H1 (cell line): ENCODE measurements at regions not wholly inside any gene's neighbourhood (a gene's known extent, or its start where the extent isn't known, plus 50 kb on each side); places are given as distances from the start of the nearest gene placed in this dataset.

Source experiments
- CTCF ChIA-PET: fragments of 300-600 bp; sonication (Branson Sonifier 250); formaldehyde crosslinking; loops from one replicate; lab custom pipeline; 2021; ENCODE audit not compliant: partially characterized antibody; lab: Charles Lee
- POLR2A ChIA-PET: fragments of 300-600 bp; sonication (Branson Sonifier 250); formaldehyde crosslinking; loops from one replicate; lab custom pipeline; 2021; ENCODE audit warnings: inconsistent platforms; ENCODE audit not compliant: partially characterized antibody; lab: Charles Lee
- DNase-seq, 2 experiments: peaks; one replicate each; pipeline versions ENCODE4 v3.0.0 to v3.0.0-alpha.2; 2010 to 2022; ENCODE audit warnings: low spot score in 2 of 2, low read depth in 1 of 2, mixed read lengths in 1 of 2
- FAIRE-seq: peaks from 2 replicates; lab custom pipeline; 2011; peaks lifted over from hg19 to GRCh38; lab: Jason Lieb, UNC
- H2AFZ ChIP-seq: 2 replicates; pipeline ENCODE4 v1.8.1; 2012; ENCODE audit warnings: low read length, inconsistent platforms
- H2AK5ac ChIP-seq: 2 replicates; pipeline ENCODE4 v1.6.1; 2013; ENCODE audit warnings: low read depth, low read length
- H2BK120ac ChIP-seq: replicated peaks from 2 replicates; pipeline ENCODE3; 2013; ENCODE audit warnings: low read depth, low read length, inconsistent platforms
- H2BK12ac ChIP-seq: 2 replicates; pipeline ENCODE4 v1.6.1; 2013; ENCODE audit warnings: low read depth, low read length
- H2BK15ac ChIP-seq: 2 replicates; pipeline ENCODE4 v1.6.1; 2013; ENCODE audit warnings: low read length
- H2BK20ac ChIP-seq: 2 replicates; pipeline ENCODE4 v1.6.1; 2013; ENCODE audit warnings: low read length
- H2BK5ac ChIP-seq: 2 replicates; pipeline ENCODE4 v1.6.1; 2013; ENCODE audit warnings: low read depth, low read length
- H3K14ac ChIP-seq: 2 replicates; pipeline ENCODE4 v1.6.1; 2013; ENCODE audit warnings: inconsistent platforms; ENCODE audit not compliant: insufficient read length
- H3K18ac ChIP-seq: 2 replicates; pipeline ENCODE4 v1.6.1; 2013; ENCODE audit warnings: low read length; ENCODE audit errors: extremely low read depth
- H3K23ac ChIP-seq: 2 replicates; pipeline ENCODE4 v1.6.1; 2013; ENCODE audit warnings: inconsistent platforms; ENCODE audit not compliant: insufficient read length
- H3K23me2 ChIP-seq: 2 replicates; pipeline ENCODE4 v1.6.1; 2013; ENCODE audit warnings: low read depth, low read length
- H3K27ac ChIP-seq: 2 replicates; pipeline ENCODE4 v1.6.1; 2011; ENCODE audit warnings: low read depth, low read length, inconsistent platforms
- H3K27me3 ChIP-seq, 4 experiments: replicated peaks in 1 of 4; 1 replicate in 1 of 4; 2 replicates in 3 of 4; pipeline versions ENCODE4 v1.6.1 to v1.8.1; 2011 to 2013; ENCODE audit warnings: low read length in 3 of 4, mild to moderate bottlenecking in 3 of 4, inconsistent platforms in 2 of 4, mixed read lengths in 2 of 4, moderate library complexity in 1 of 4; ENCODE audit not compliant: control insufficient read depth in 3 of 4, insufficient read depth in 3 of 4; ENCODE audit errors: extremely low read depth in 1 of 4
- H3K36me3 ChIP-seq, 4 experiments: 2 replicates each; pipeline versions ENCODE4 v1.6.1 to v1.8.1; 2011 to 2013; ENCODE audit warnings: mild to moderate bottlenecking in 4 of 4, low read length in 3 of 4, moderate library complexity in 2 of 4, control low read depth in 1 of 4, inconsistent platforms in 1 of 4; ENCODE audit not compliant: insufficient read depth in 4 of 4, control insufficient read depth in 2 of 4
- H3K4ac ChIP-seq: replicated peaks from 2 replicates; pipeline ENCODE3; 2013; ENCODE audit warnings: low read length, low read depth, mixed read lengths, inconsistent platforms; ENCODE audit not compliant: insufficient read length
- H3K4me1 ChIP-seq, 4 experiments: replicated peaks in 1 of 4; 1 replicate in 1 of 4; 2 replicates in 3 of 4; pipeline versions ENCODE4 v1.6.1 to v1.8.1; 2011 to 2013; ENCODE audit warnings: low read length in 3 of 4, inconsistent platforms in 2 of 4, mixed read lengths in 1 of 4; ENCODE audit not compliant: insufficient read depth in 4 of 4, control insufficient read depth in 3 of 4
- H3K4me2 ChIP-seq, 2 experiments: 2 replicates each; pipeline versions ENCODE4 v1.6.1 to v1.8.1; 2011 to 2013; ENCODE audit warnings: low read depth in 2 of 2, low read length in 2 of 2, control low read depth in 1 of 2, inconsistent platforms in 1 of 2, mild to moderate bottlenecking in 1 of 2; ENCODE audit not compliant: insufficient read depth in 1 of 2
- H3K4me3 ChIP-seq, 4 experiments: fragments of 200-600, 300-600 bp in 1 of 4; sonication (generic), shearing (Covaris generic), sonication (Bioruptor Twin) in 1 of 4; 2 replicates each; pipeline versions ENCODE4 v1.5.1 to v1.8.1; 2011 to 2016; ENCODE audit warnings: low read length in 4 of 4, low read depth in 3 of 4, control low read depth in 2 of 4, inconsistent platforms in 2 of 4, mild to moderate bottlenecking in 2 of 4, mixed read lengths in 1 of 4, moderate library complexity in 1 of 4; ENCODE audit not compliant: insufficient read depth in 2 of 4; ENCODE audit errors: extremely low read depth in 1 of 4
- H3K56ac ChIP-seq: replicated peaks from 2 replicates; pipeline ENCODE3; 2013; ENCODE audit warnings: low read depth, mild to moderate bottlenecking, mixed read lengths, low read length, inconsistent platforms; ENCODE audit not compliant: insufficient read length
- H3K79me1 ChIP-seq: 2 replicates; pipeline ENCODE4 v1.6.1; 2013; ENCODE audit warnings: low read depth, low read length, control low read depth
- H3K79me2 ChIP-seq, 2 experiments: 2 replicates each; pipeline versions ENCODE4 v1.6.1 to v1.8.1; 2012 to 2013; ENCODE audit warnings: low read length in 2 of 2, mild to moderate bottlenecking in 2 of 2, inconsistent platforms in 1 of 2; ENCODE audit not compliant: insufficient read depth in 2 of 2, control insufficient read depth in 1 of 2
- H3K9ac ChIP-seq, 4 experiments: replicated peaks in 1 of 4; 1 replicate in 1 of 4; 2 replicates in 3 of 4; pipeline versions ENCODE4 v1.6.1 to v1.8.1; 2011 to 2013; ENCODE audit warnings: low read depth in 3 of 4, low read length in 3 of 4, control low read depth in 2 of 4, mild to moderate bottlenecking in 2 of 4, moderate library complexity in 2 of 4, inconsistent platforms in 1 of 4; ENCODE audit errors: extremely low read depth in 1 of 4
- H3K9me3 ChIP-seq, 2 experiments: 2 replicates each; pipeline versions ENCODE4 v1.6.1 to v1.8.1; 2012 to 2013; ENCODE audit warnings: mild to moderate bottlenecking in 2 of 2, moderate library complexity in 2 of 2, control low read depth in 1 of 2, inconsistent platforms in 1 of 2, low read depth in 1 of 2, low read length in 1 of 2, mixed read lengths in 1 of 2; ENCODE audit not compliant: insufficient read depth in 2 of 2
- H4K20me1 ChIP-seq, 2 experiments: replicated peaks in 1 of 2; 2 replicates each; pipeline versions ENCODE3 to v1.8.1; 2011 to 2013; ENCODE audit warnings: inconsistent platforms in 2 of 2, low read length in 2 of 2, mild to moderate bottlenecking in 1 of 2; ENCODE audit not compliant: insufficient read depth in 2 of 2, control insufficient read depth in 1 of 2
- H4K5ac ChIP-seq: 2 replicates; pipeline ENCODE4 v1.6.1; 2013; ENCODE audit warnings: low read length, low read depth, mixed read lengths, inconsistent platforms; ENCODE audit not compliant: insufficient read length
- H4K8ac ChIP-seq: 2 replicates; pipeline ENCODE4 v1.8.0; 2013; ENCODE audit warnings: mild to moderate bottlenecking, moderate library complexity, low read length, inconsistent platforms; ENCODE audit not compliant: insufficient read depth; ENCODE audit errors: extremely low read depth
- H4K91ac ChIP-seq: replicated peaks from 2 replicates; pipeline ENCODE3; 2013; ENCODE audit warnings: low read length, mixed read lengths, inconsistent platforms; ENCODE audit not compliant: insufficient read length
- BACH1 ChIP-seq: IDR thresholded peaks from 2 replicates; pipeline ENCODE4 v1.6.1; 2012; ENCODE audit warnings: low read length, improper control_type of control experiment
- WGBS, 2 experiments: shearing (Covaris generic) in 1 of 2; methylation state at CpG; one replicate each; pipeline versions ENCODE4 v1.1.6 to v1.1.7; 2013 to 2015; ENCODE audit warnings: low lambda C conversion rate in 2 of 2, mixed read lengths in 2 of 2, inconsistent platforms in 1 of 2, low coverage in 1 of 2, missing lambda C conversion rate in 1 of 2; ENCODE audit not compliant: insufficient replicate concordance in 2 of 2, insufficient coverage in 1 of 2, insufficient read length in 1 of 2; ENCODE audit errors: extremely low coverage in 1 of 2, missing lambda C conversion rate in 1 of 2; 5-methylcytosine and 5-hydroxymethylcytosine counted together

GRCh38 chr5:135246923-135247795 lies 151.9 kb downstream of the MACROH2A1 start:
- Histone ChIP-seq H3K23me2 (no peaks in the 10 kb centered on the region), H3K23ac (no peak overlapping the region), H4K8ac (no peak overlapping the region; the same call in 1 of the 2 replicates), H3K9ac (no peak overlapping the region), H2BK5ac (no peak overlapping the region), H3K27ac (no peak overlapping the region), H3K79me2 (no peaks in the 10 kb centered on the region), H3K36me3 (no peaks in the 10 kb centered on the region), H2BK15ac (no peak overlapping the region), H3K4me2 (no peak overlapping the region), H4K5ac (no peak overlapping the region), H3K4ac (no peak overlapping the region), H2AK5ac (no peak overlapping the region), H3K14ac (no peak overlapping the region), H3K79me1 (no peaks in the 10 kb centered on the region), H3K56ac (no peak overlapping the region), H4K20me1 (no peaks in the 10 kb centered on the region), H4K91ac (no peak overlapping the region), H2BK120ac (no peak overlapping the region), H2AFZ (no peak overlapping the region), H3K4me1 (peaks cover 0 to 6% (median 0%) of the 10 kb centered on the region in 4 experiments; a peak in 2 of 7 replicates), H2BK12ac (no peak overlapping the region), H3K27me3 (no peaks in the 10 kb centered on the region), H3K18ac (no peak overlapping the region), H2BK20ac (no peak overlapping the region), H3K9me3 (no peaks in the 10 kb centered on the region), H3K4me3 (no peak overlapping the region)
- DNase-seq (peak in 1 of 2 experiments; percentile 46), FAIRE-seq (no peak)
- POLR2A ChIA-PET = no interaction called here
- WGBS, 2 experiments = 86% methylated on average over 28 of the region's 28 CpGs; no CpG with 5 or more reads in 1 of the 2 experiments
- CTCF ChIA-PET = interaction anchor here (0.7 to 3.1 kb wide), 9 partner anchors 9 to 197 kb away, joined by 3 to 7 read pairs (median 3); no protein-coding TSS in a partner anchor
- TF ChIP-seq BACH1 = 0 out of 2 replicates have a peak, but pooled peaks have one; percentile 11
